Neural cell (in vitro differentiated cells): ENCODE measurements at regions not wholly inside any gene's neighbourhood (a gene's known extent, or its start where the extent isn't known, plus 50 kb on each side); places are given as distances from the start of the nearest gene placed in this dataset.

Experiments used
- H2AFZ ChIP-seq: fragments of 200-600, 300-800 bp; sonication (generic), shearing (Covaris generic); 2 replicates; pipeline ENCODE4 v1.6.0; 2014; ENCODE audit warnings: low read depth, mild to moderate bottlenecking, antibody characterized with exemption, low read length, moderate library complexity
- H3F3A ChIP-seq: fragments of 200-600 bp; shearing (Covaris generic); 2 replicates; pipeline ENCODE4 v1.6.1; 2016; ENCODE audit warnings: mild to moderate bottlenecking, moderate library complexity, mixed read lengths, antibody characterized with exemption, low read length; ENCODE audit not compliant: insufficient read depth, poor library complexity, severe bottlenecking
- H3K27ac ChIP-seq: fragments of 200-600, 300-800 bp; sonication (generic), shearing (Covaris generic); 2 replicates; pipeline ENCODE4 v1.5.1; 2014; ENCODE audit warnings: mild to moderate bottlenecking, low read length, moderate library complexity
- H3K27me3 ChIP-seq: fragments of 300-800, 200-600 bp; sonication (generic), shearing (Covaris generic); 2 replicates; pipeline ENCODE4 v1.6.0; 2014; ENCODE audit warnings: mild to moderate bottlenecking, low read depth, low read length, moderate library complexity; ENCODE audit not compliant: insufficient read depth
- H3K36me3 ChIP-seq: fragments of 300-800, 200-600 bp; sonication (generic), shearing (Covaris generic); 2 replicates; pipeline ENCODE4 v1.5.1; 2014; ENCODE audit warnings: mild to moderate bottlenecking, antibody characterized with exemption, low read length, moderate library complexity; ENCODE audit not compliant: insufficient read depth
- H3K4me2 ChIP-seq: fragments of 300-800, 200-600 bp; sonication (generic), shearing (Covaris generic); 2 replicates; pipeline ENCODE4 v1.6.0; 2014; ENCODE audit warnings: mild to moderate bottlenecking, low read length
- H3K4me3 ChIP-seq: fragments of 300-800, 200-600 bp; sonication (generic), shearing (Covaris generic); 2 replicates; pipeline ENCODE4 v1.5.1; 2014; ENCODE audit warnings: mild to moderate bottlenecking, low read length, moderate library complexity
- H3K79me2 ChIP-seq: fragments of 200-600 bp; shearing (Covaris generic); replicated peaks from 2 replicates; pipeline ENCODE4 v1.6.0; 2014; ENCODE audit warnings: mild to moderate bottlenecking, low read length, moderate library complexity; ENCODE audit not compliant: insufficient read depth
- H3K9ac ChIP-seq: fragments of 300-800, 200-600 bp; sonication (generic), shearing (Covaris generic); 2 replicates; pipeline ENCODE4 v1.6.1; 2016; ENCODE audit warnings: mild to moderate bottlenecking, low read length, mixed read lengths
- H3K9me2 ChIP-seq: fragments of 200-600 bp; shearing (Covaris generic); 2 replicates; pipeline ENCODE4 v1.6.1; 2016; ENCODE audit warnings: mild to moderate bottlenecking, low read length, mixed read lengths; ENCODE audit not compliant: insufficient read depth
- H3K9me3 ChIP-seq: fragments of 200-600, 300-800 bp; sonication (generic), shearing (Covaris generic); 2 replicates; pipeline ENCODE4 v1.6.1; 2016; ENCODE audit warnings: mild to moderate bottlenecking, mixed run types, low read length, moderate library complexity, mixed read lengths
- H4K20me1 ChIP-seq: fragments of 200-600 bp; shearing (Covaris generic); 2 replicates; pipeline ENCODE4 v1.6.1; 2016; ENCODE audit warnings: mild to moderate bottlenecking, mixed run types; ENCODE audit not compliant: insufficient read depth
- CTCF ChIP-seq: fragments of 450-650 bp; IDR thresholded peaks from 2 replicates; pipeline ENCODE4 v1.5.1; 2014; ENCODE audit warnings: antibody characterized with exemption, mild to moderate bottlenecking, moderate library complexity; ENCODE audit not compliant: poor library complexity, severe bottlenecking
- EP300 ChIP-seq: fragments of 450-650 bp; conservative IDR thresholded peaks from 2 replicates; pipeline ENCODE4 v1.6.1; 2014; ENCODE audit warnings: antibody characterized with exemption, mild to moderate bottlenecking, moderate library complexity; ENCODE audit not compliant: poor library complexity, severe bottlenecking
- EZH2 ChIP-seq: fragments of 200-600, 300-800 bp; shearing (Covaris generic), sonication (generic); IDR thresholded peaks from 2 replicates; pipeline ENCODE4 v1.6.1; 2014; ENCODE audit warnings: antibody characterized with exemption, low read length, borderline replicate concordance, mild to moderate bottlenecking; ENCODE audit not compliant: insufficient read depth, poor library complexity, severe bottlenecking
- MXI1 ChIP-seq: fragments of 450-650 bp; conservative IDR thresholded peaks from 2 replicates; pipeline ENCODE4 v1.6.1; 2014; ENCODE audit warnings: antibody characterized with exemption, mild to moderate bottlenecking; ENCODE audit not compliant: poor library complexity, severe bottlenecking
- POLR2AphosphoS5 ChIP-seq: IDR thresholded peaks from 2 replicates; pipeline ENCODE4 v1.6.1; 2012
- RAD21 ChIP-seq: fragments of 450-650 bp; conservative IDR thresholded peaks from 2 replicates; pipeline ENCODE4 v1.6.1; 2014; ENCODE audit warnings: antibody characterized with exemption, mild to moderate bottlenecking, moderate library complexity
- REST ChIP-seq: IDR thresholded peaks from 2 replicates; pipeline ENCODE4 v1.6.1; 2012; ENCODE audit warnings: borderline replicate concordance
- SMC3 ChIP-seq: fragments of 450-650 bp; conservative IDR thresholded peaks from 2 replicates; pipeline ENCODE4 v1.6.1; 2014; ENCODE audit warnings: antibody characterized with exemption, mild to moderate bottlenecking, moderate library complexity; ENCODE audit not compliant: poor library complexity
- TAF1 ChIP-seq: IDR thresholded peaks from 2 replicates; pipeline ENCODE4 v1.6.1; 2012; ENCODE audit warnings: low read depth

DNA sequence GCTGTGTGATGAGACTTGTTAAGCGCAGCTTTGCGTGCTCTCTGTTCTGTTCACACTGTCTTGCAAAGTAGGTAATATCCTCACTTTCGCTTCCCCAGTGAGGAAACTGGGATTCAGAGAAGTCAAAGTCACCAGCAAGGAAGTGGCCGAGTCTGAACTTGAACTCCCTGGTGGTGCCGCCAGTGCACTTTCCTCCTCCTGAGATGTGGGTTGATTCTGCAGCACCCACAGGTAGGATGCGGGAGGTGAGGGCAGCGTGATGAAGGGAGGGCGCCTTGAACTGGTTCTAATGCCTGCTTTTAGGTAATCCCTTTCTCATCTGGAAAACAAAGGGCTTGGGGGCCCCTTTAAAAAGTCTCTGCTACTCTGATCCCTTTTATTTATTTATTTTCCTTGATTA is 54.9 kb upstream of the IGF1 start:
- Histone ChIP-seq H3K9me2 (no peaks in the 10 kb centered on the region), H3K4me2 (no peak overlapping the region), H3K9me3 (no peaks in the 10 kb centered on the region), H3K27me3 (no peaks in the 10 kb centered on the region), H3K4me3 (no peak overlapping the region), H3K79me2 (no peaks in the 10 kb centered on the region), H4K20me1 (no peaks in the 10 kb centered on the region), H2AFZ (no peak overlapping the region), H3K27ac (no peak overlapping the region), H3F3A (no peaks in the 10 kb centered on the region), H3K36me3 (no peaks in the 10 kb centered on the region), H3K9ac (no peak overlapping the region)
- no peak for TF ChIP-seq REST
- no peak for TF ChIP-seq TAF1
- no peak for TF ChIP-seq CTCF
- no peak for TF ChIP-seq EP300
- TF ChIP-seq EZH2, result no peak
- TF ChIP-seq POLR2AphosphoS5, result no peak
- no peak for TF ChIP-seq RAD21
- TF ChIP-seq SMC3, result no peak
- no peak for TF ChIP-seq MXI1

DNA sequence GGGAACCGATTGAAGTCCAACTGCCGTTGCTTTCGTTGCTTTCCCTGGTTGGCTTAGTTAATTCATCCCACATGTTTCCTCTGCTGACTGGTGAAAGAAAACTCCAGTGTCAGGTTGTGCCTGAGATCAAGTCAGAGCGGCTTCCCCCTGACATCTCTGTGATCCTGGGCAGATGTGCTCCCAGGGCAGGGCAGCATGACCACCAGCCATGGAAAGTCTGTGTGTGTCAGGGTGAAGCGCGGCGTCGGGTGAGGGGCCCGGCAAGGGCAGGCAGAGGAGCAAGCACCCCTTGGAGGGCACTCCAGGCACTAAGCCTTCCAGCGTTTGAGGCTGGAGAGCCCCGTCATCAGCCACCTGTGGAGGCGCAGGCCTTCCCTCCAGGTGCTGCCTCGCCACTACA is 54.5 kb upstream of the IGF1 start:
- Histone ChIP-seq H3F3A (no peaks in the 10 kb centered on the region), H3K79me2 (no peaks in the 10 kb centered on the region), H3K9me3 (no peaks in the 10 kb centered on the region), H3K9me2 (no peaks in the 10 kb centered on the region), H2AFZ (no peak overlapping the region), H3K27me3 (no peaks in the 10 kb centered on the region), H3K4me3 (no peak overlapping the region), H3K9ac (no peak overlapping the region), H3K4me2 (no peak overlapping the region), H3K27ac (no peak overlapping the region), H4K20me1 (no peaks in the 10 kb centered on the region), H3K36me3 (no peaks in the 10 kb centered on the region)
- TF ChIP-seq RAD21 (no peak), MXI1 (no peak), EP300 (no peak), POLR2AphosphoS5 (no peak), REST (no peak), SMC3 (no peak), TAF1 (no peak), CTCF (no peak), EZH2 (no peak)
